Activated T-helper 1 cell treated with anti-CD3 and anti-CD28 coated beads, Interleukin-2, amount 50 U/mL, for 16 hours (primary cell): ENCODE measurements at regions not wholly inside any gene's neighbourhood (a gene's known extent, or its start where the extent isn't known, plus 50 kb on each side); places are given as distances from the start of the nearest gene placed in this dataset.

Source experiments
- DNase-seq, 2 donors: peaks; one replicate each; pipeline ENCODE4 v3.0.0-alpha.2; 2020; ENCODE audit warnings: low read depth in 1 of 2, low spot score in 1 of 2

DNA sequence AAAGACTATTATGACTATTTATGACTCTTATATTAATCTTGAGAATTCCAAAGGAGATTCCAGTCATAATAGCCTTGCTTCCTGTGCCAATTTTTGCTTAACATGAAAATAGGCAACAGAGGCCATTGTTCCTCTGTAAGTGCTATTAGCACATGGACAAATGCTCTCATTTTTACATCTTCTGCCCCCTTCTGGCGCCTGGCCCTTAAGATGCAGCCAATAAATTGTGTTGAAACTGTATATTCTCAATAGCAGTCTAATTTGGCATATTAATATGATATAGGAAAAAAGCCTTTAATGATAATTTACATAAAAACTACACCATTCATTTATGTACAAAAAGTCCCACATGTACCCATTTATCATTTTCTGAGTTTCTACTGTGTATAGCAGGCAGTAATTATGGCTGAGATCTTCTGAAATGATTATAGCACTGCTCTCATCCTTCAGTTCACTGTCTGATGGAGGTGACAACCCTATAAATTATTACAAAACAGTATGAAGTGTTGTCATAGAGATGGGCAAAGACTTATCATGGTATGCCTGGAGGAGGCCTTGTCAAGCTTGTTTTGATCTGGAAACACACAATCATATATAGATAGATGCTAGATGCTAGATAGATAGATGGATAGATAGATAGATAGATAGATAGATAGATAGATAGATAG lies 613.3 kb downstream of the TSN start:
- no peak for DNase-seq

DNA sequence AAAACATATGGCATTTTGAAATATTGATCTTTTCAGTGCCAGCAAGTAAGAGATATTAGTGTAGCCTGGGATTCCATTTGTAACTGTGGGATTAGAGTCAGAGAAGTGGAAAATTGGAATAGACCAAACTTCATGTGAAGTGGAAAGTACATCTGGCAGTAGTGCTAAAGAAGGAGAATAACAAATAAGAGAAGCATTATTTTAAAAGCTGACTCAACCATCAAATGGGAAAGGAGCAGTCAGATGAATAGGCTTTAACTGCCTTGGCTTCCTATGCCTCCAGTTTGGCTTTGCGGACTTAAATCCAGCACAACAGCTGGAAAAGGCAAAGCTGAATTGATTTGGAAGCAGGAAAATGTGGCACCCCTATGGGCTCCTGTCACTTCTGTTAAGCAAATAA lies 623.1 kb downstream of the TSN start:
- DNase-seq = no peak

DNA sequence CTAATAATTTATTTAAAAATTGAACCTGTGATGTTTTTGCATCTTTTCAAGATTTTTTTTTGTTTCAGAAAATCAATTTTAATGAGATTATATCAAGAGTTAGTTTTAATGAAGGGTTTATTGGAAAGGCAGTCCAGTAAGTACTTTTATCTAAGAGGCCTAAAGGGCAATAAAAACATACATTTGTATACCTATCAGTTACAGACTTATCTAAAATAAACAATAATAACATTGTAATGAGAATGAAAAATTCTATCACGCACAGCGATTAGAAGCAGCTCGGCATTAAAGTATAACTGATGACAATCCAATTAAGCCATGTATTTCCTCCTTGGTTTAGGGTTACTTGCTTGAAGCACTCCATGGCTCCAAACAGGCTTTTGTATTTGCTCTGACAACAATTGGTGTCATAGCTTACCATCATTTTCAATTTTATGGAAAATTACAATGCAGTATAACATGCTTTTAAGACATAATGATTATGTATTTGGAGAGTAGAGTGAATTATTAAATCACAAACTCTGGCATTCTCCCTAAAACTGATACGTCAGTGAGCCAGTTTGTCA lies 629.4 kb downstream of the TSN start:
- no peak for DNase-seq

DNA sequence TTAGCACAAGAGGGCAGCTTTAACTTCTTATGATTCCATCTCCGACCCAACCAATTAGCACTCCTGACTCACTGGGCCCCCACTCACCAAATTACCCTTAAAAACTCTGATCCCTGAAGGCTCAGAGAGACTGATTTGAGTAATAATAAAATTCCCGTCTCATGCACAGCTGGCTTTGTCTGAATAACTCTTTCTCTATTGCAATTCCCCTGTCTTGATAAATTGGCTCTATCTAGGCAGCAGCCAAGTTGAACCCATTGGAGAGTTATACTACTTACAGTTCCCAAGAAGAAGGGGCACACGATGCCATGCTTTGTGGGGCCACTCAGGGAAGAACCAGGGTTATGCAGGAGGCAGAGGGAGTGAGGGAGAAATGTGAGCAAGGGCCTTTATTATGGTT lies 632.8 kb downstream of the TSN start:
- DNase-seq = no peak

DNA sequence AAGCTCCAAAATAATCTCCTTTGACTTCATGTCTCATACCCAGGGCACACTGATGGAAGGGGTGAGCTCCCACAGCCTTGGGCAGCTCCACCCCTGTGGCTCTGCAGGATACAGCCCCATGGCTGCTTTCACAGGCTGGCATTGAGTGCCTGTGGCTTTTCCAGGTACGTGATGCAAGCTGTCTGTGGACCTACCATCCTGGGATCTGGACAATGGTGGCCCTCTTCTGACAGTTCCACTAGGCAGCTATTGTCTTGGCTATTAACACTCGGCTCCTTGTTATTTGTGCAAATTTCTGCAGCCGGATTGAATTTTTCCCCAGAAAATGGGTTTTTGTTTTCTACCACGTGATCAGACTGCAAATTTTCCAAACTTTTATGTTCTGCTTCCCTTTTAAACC lies 634.2 kb downstream of the TSN start:
- DNase-seq = no peak

DNA sequence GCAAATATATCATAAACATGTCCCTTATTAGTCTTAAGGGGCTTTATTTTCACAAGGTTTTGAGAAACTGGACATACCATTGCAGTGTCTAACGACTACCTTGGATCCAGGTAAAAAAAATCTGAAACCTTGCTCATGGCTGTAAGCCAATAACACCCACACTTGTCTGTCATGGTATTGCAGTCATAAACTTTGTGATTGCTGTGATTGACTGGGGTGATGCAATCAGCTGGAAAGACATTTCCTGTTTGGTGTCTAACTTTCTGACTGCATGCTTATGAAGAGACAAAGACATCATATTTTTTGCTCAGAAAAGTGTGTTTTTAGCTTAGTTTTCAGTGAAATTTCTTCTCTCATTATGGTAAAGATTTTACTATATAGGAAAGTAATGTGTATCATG lies 635.0 kb downstream of the TSN start:
- DNase-seq = no peak

DNA sequence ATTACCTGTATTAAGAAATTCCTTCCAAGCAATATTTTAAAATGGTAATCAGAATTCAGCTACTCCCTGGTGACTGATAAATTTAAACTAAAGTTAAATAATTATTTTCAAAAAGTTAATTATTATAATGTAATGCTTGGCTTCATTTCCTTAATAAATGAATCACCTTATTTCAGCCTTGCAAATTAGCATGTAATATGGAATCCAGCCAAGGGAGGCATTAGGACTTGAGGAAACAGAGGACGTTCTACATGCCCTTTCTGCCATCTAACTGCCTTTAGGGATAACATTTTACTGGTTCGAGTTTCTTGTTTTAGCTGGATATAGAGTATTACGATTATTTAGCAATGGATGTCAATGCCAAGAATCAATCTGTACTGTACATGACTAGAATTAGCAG lies 636.3 kb downstream of the TSN start:
- no peak for DNase-seq

DNA sequence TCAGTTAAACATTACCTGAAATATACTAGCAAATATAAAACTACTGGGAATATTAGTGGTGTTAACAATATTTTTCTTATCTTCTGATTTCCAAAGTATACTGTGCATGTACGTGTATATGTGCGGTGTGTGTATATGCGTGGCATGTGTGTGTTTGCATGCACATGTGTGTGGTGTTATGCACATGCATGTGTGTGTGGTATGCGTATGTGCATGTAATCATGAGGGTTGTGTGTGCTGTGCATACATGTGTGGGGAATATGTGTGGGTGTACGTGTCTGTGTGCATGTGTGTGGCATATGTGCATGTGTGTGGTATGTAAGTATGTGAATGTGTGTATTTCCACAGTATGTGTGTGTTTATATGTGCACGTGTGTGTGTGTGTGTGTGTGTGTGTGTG lies 640.2 kb downstream of the TSN start:
- DNase-seq = no peak

DNA sequence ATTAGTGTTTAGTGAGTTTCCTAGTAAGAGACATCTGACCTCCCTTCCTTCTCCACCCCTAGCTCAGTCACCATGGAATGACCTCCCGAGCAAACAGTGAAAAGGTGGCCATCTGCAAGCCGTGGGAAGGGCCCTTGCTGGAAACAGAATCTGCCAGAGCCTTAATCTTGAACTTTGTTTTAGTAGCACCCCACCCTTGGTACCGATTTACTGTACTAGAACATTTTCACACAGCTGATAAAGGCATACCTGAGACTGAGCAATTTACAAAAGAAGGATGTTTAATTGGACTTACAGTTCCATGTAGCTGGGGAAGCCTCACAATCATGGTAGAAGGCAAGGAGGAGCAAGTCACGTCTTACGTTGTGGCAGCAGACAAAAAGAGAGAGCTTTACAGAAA lies 655.8 kb downstream of the TSN start:
- no peak for DNase-seq

DNA sequence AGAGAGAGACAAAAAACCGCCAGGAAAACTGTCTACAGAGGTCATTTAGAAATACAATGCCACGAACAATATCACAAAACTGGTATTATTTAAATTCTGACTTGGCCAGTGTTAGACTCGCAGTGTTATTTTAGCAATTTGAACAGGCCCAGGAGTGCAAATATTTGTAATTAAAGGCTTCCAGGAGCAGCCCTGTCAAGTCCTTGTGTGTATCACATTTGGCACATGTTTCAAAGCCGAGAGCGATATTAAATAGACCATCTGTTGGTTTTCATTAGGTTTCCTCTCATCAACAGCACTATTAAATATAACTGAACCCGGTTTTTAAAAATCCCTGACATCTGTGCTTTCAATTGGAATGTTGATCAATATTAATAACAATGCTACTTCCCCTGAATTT lies 656.9 kb downstream of the TSN start:
- no peak for DNase-seq

DNA sequence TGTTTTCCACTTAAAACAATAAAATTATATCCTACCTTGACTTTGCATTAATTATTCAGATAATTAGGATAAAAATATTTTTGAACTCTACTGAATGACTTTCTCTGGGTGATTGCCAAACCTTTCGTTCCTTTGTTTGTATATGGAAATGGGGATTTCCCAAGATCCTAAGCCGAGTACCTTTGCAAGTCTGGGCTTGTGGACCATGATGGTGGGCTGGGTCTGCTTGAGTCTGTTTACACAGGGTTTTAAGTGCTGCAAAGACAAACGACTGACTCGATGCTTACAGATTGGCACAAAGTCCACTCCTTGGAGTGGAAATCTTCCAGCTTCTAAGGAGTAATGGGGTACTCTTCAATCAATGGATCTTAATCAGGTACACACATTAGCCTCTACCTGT lies 659.5 kb downstream of the TSN start:
- DNase-seq = no peak

DNA sequence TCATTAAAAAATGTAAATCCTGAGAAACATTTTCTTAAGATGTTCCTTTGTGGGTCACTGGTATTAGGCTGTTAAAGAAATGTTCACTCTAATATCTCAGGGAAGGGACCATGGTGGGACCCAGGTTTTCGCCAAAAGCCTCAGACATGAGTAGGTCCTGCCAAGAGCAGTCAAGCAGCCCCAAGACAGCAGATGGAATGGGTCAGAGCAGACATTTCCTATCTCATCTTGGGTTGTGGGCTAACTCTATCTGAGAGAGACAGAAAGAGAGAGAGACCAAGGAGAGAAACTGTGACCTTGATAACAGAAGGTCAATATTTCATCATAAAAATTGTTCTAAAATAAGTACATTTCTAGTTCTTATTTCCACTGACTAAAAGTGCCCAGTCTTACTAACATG lies 661.7 kb downstream of the TSN start:
- no peak for DNase-seq

DNA sequence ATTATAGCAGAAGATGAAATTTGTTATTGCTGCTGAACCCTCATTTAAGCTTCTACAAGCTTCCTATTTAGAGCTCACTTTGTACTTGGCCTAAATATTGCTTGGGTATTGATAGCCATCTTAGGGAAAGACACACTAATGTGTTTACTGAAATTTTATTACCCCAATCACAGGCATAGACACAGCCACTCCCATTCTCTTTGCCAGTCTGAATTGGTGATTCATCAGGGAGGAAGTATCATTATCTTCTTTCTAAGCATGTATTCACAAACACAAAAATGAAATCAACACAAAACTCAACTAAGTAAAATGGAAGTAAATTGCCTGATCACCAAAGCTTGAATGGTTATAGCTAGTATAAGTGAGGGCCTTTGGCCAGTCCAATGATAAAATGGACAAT lies 666.3 kb downstream of the TSN start:
- DNase-seq = no peak

DNA sequence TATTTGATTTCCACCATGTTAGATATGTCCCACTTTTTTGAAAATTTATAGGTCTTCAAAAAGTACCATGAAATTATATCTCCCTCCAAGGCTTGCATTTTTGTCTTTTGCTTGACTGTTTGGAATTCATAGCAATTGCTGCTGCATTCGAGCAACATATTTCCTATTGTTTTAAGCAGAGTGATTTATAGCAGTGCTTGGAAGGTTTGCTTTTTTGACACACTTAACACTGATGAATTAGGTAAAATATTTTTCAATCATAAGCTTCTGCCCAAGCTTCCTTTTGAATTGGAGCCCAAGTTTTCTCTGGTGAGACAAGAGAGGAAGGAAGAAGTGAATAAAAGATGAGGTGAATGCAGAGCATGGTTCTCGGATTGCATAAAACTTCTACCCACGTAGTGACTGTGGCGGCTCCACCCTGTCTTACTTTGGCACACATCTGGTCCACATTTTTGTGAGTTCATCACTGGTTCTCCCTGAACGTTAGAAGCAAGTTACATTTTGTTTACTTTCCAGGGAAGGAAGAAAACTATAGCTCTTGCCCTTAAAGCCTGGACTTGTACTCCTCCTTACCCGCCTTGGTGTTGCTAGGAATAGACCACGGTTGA lies 667.0 kb downstream of the TSN start:
- DNase-seq = no peak

DNA sequence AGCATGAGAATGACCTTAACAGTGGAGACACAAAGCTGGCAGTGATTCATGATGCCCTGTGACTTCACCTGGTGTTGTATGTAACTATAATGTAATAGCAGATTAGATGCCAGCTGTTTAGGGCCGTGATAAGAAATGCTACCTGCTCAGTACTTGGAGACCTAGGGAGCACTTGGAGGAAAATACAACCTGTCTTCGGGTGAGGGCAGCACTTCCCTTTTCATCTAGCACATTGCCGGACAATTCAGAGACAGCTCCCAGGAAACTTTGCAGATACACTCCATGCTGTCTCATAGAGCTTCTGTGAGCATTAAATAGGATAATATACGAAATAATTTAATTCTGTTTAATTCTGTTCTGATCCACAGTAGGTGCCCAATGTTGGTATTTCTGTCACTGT lies 668.5 kb downstream of the TSN start:
- no peak for DNase-seq

DNA sequence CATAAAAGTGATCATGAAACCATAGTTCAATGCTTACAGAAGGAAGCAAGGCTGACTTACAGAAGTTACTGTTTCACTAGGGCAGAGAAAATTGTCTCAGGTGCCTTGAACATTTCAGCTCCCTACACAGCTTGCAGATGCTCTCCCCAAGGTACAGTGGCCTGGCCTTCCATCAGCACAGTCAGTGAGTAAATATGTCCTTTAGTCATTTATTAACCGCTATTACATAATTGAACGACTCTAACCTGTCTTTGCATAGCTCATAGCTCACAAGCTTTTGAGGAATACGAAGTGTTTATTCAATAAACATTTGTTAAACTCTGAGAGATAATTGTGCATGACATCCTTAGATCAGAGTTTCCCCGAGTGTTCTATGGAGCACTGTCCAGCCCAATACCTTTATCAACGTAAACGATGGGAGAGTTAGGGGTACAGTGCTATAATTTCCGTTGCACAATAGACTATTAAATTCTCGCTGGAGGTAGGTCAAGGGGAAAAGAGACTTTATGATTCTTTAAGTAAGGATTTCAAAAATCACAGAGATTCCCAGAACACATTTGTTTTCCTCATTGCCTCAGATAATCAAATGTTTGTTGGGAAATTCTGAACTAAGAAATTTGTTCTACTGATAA lies 677.8 kb downstream of the TSN start:
- DNase-seq = no peak

DNA sequence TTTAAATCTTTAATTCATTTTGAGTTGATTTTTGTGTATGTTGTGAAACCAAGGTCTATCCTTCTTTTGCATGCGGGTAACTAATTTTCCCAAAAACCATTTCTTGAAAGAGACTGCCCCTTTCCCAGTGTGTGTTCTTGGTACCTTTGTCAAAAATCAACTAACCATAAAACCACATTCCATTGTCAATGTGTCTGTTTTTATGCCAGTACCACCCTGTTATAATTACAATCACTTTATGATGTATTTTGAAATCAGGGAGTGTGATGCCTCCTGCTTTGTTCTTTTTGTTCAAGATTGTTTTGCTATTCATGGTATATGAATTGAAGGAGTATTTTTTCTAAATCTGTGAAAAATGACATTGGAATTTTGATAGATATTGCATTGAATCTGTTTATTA lies 689.6 kb downstream of the TSN start:
- DNase-seq = no peak

DNA sequence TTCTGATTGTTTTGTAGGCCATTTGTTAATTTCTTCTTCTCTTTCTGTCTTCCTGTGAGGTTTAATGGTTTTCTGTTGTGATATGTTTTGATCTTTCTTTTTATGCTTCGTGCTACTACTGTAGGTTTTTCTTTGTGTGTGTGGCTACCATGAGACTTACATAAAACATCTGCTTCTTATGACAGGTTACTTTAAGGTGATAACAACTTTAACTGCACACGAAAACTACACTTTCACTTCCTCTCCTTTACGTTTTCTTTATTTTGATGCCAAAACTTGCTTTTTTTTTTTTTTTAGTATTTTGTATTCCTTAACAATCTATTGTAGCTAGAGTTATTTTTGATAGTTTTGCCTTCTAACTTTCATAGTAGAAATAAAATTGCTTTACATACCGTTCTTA lies 691.3 kb downstream of the TSN start:
- no peak for DNase-seq

DNA sequence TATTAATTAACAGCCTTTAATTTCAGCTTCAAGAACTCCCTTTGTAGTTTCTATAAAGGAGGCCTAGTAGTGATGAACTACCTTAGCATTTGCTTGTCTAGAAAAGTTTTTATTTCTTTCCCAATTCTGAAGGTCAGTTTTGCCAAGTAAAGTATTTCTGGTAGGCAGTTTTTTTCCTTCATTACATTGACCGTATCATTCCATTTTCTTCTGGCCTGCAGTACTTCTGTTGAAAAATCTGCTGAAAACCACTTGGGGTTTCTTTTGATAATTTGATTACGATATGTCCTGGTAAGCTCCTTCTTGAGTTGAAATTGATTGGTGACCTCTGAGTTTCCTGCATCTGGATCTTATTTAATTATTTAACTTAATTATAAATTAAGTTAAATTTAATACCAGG lies 691.8 kb downstream of the TSN start:
- no peak for DNase-seq

DNA sequence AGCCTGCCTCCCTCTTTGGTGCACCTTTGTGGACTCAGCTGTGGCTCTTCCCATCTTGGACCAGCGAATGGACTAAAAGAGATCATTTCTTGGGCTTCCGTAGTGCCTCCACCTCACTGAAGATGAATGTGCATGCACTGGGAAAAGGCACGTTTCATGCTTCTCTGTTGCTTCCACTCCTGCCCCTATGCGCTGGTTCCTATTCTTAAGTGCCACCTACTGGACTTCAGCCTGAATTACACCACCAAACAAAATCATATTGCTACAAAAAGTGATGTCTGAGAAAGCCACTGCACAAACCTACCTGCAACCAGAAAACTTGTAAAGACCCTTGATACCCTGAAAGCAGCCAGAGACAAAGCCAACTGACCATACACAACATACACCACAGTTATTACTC lies 695.6 kb downstream of the TSN start:
- no peak for DNase-seq

DNA sequence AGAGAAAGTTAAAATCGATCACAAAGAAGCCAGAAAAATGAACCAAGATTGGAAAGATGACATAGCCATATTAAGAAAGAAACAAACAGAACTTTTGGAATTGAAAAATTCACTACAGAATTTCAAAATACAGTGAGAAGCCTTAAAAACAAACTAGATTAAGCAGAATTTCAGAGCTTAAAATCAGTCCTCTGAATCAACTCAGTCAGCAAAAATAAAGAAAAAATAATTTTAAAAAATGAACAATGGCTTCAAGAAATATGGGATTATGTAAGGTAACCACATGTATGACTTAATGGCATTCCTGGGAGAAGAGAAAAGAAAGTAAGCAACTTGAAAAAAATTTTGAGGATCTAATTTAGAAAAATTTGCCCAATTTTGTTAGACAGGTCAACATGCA lies 696.2 kb downstream of the TSN start:
- no peak for DNase-seq

DNA sequence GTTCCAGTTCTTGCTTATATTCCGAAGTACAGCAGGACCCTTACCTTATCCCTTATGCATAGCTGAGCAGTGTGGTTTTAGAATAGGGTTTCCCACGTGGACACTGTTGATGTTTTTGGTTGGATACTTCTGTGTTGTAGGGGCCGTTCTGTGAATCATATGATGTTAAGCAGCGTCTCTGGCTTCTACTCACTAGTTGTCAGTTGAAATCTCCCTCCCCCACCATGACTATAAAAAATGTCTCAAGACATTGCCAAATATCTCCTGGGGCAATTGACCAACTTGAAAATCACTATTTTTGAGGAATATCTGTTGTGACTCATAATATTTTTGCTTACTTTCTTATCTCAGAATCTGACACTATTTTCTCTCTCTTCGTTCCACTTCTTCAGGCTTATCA lies 713.7 kb downstream of the TSN start:
- DNase-seq = no peak

DNA sequence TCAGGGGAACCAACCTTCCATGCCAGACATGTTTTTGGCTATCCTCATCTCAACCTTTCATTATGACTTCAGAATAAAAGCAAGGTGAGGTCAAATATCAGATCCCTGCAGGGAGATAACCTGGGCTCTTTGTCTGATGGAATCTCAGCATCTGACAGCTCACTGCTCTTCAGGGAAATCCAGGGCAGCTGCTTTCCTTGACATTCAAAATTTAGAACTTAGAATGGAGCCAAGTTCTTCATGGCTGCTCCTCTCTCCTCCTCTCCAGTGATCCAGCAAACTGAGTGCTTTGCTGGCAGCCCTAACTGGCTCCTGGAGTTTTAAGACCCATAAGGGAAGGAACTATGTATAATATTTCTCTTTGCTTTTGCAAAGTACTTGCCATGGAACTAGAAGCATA lies 716.3 kb downstream of the TSN start:
- DNase-seq = no peak
